ENCODE measurements at regions not wholly inside any gene's neighbourhood (a gene's known extent, or its start where the extent isn't known, plus 50 kb on each side); places are given as distances from the start of the nearest gene placed in this dataset.

DNA sequence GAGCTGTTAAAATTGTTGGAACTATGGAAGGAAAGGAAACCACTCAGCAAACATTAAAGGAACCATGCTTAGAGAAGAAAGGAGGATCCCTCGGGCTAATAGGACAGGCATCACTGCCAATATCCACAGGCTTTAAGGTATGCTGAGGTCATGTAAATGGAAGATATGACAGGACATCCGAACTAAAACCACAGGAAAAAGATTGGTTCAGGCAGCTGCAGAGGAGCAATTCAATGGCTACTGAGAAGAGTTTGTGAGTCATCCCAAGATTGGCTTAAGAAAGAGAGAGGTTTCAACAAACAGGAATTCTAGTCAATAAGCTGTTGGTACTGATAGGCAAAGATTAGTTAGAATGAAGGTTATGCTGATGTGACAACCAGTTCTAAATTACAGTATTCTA, 106.4 kb upstream of the FAM241A start:
- no peak for TF ChIP-seq EZH2 (IDR thresholded peaks at IDR 0.05; ENCODE audit: borderline replicate concordance, low read length)
- TF ChIP-seq, protein P1, sequence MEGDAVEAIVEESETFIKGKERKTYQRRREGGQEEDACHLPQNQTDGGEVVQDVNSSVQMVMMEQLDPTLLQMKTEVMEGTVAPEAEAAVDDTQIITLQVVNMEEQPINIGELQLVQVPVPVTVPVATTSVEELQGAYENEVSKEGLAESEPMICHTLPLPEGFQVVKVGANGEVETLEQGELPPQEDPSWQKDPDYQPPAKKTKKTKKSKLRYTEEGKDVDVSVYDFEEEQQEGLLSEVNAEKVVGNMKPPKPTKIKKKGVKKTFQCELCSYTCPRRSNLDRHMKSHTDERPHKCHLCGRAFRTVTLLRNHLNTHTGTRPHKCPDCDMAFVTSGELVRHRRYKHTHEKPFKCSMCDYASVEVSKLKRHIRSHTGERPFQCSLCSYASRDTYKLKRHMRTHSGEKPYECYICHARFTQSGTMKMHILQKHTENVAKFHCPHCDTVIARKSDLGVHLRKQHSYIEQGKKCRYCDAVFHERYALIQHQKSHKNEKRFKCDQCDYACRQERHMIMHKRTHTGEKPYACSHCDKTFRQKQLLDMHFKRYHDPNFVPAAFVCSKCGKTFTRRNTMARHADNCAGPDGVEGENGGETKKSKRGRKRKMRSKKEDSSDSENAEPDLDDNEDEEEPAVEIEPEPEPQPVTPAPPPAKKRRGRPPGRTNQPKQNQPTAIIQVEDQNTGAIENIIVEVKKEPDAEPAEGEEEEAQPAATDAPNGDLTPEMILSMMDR (conservative IDR thresholded peaks at IDR 0.05 in 1 of 2, IDR thresholded peaks at IDR 0.05 in 1 of 2; ENCODE audit: extremely low read depth in 1 of 2, insufficient read depth in 1 of 2, low read depth in 1 of 2, low read length in 2 of 2): no peak

All from mammary epithelial cell (primary cell).